ENCODE measurements at regions not wholly inside any gene's neighbourhood (a gene's known extent, or its start where the extent isn't known, plus 50 kb on each side); places are given as distances from the start of the nearest gene placed in this dataset.

GRCh38 chr2:2738684-2739083 is 407.6 kb upstream of the MYT1L start:
- no peak for DNase-seq (ENCODE audit: extremely low spot score)
- POLR2A ChIA-PET: no interaction called here
- TF ChIP-seq CTCF (IDR thresholded peaks at IDR 0.05; ENCODE audit: control extremely low read depth, extremely low read depth, low read depth, missing control alignments): no peak
- CTCF ChIA-PET: no interaction called here

GRCh38 chr2:2738276-2738675 is 407.2 kb upstream of the MYT1L start:
- DNase-seq (ENCODE audit: extremely low spot score): no peak
- POLR2A ChIA-PET: no interaction called here
- CTCF ChIA-PET: no interaction called here
- no peak for TF ChIP-seq CTCF (IDR thresholded peaks at IDR 0.05; ENCODE audit: control extremely low read depth, extremely low read depth, low read depth, missing control alignments)

GRCh38 chr2:2735041-2735440 is 404.0 kb upstream of the MYT1L start:
- CTCF ChIA-PET: no interaction called here
- POLR2A ChIA-PET: no interaction called here
- no peak for DNase-seq (ENCODE audit: extremely low spot score)
- TF ChIP-seq CTCF (IDR thresholded peaks at IDR 0.05; ENCODE audit: control extremely low read depth, extremely low read depth, low read depth, missing control alignments): no peak

- CTCF ChIA-PET: no interaction called here
- DNase-seq (ENCODE audit: extremely low spot score): no peak
- POLR2A ChIA-PET: no interaction called here
- no peak for TF ChIP-seq CTCF (IDR thresholded peaks at IDR 0.05; ENCODE audit: control extremely low read depth, extremely low read depth, low read depth, missing control alignments)
These were observed 403.2 kb upstream of the MYT1L start for GRCh38 chr2:2734308-2734707.

- CTCF ChIA-PET: no interaction called here
- POLR2A ChIA-PET: no interaction called here
- no peak for DNase-seq (ENCODE audit: extremely low spot score)
- TF ChIP-seq CTCF (IDR thresholded peaks at IDR 0.05; ENCODE audit: control extremely low read depth, extremely low read depth, low read depth, missing control alignments): no peak
These were observed 402.7 kb upstream of the MYT1L start for GRCh38 chr2:2733818-2734217.

- no peak for TF ChIP-seq CTCF (IDR thresholded peaks at IDR 0.05; ENCODE audit: control extremely low read depth, extremely low read depth, low read depth, missing control alignments)
- ChIA-PET CTCF (no interaction called here), POLR2A (no interaction called here)
- DNase-seq (ENCODE audit: extremely low spot score): no peak
These were observed 401.4 kb upstream of the MYT1L start for GRCh38 chr2:2732331-2733119.
